Breast epithelium (tissue), 3 donors: ENCODE measurements at regions not wholly inside any gene's neighbourhood (a gene's known extent, or its start where the extent isn't known, plus 50 kb on each side); places are given as distances from the start of the nearest gene placed in this dataset.

ENCODE experiments used
- CTCF ChIP-seq, 3 donors: fragments of 450-650 bp; IDR thresholded peaks; one replicate each; pipeline ENCODE4 v1.5.1; 2016 to 2017; ENCODE audit warnings: antibody characterized with exemption in 3 of 3, mild to moderate bottlenecking in 3 of 3, moderate library complexity in 3 of 3
- POLR2A ChIP-seq: fragments of 450-650 bp; IDR thresholded peaks from one replicate; pipeline ENCODE4 v1.6.1; 2016; ENCODE audit warnings: antibody characterized with exemption, mild to moderate bottlenecking, moderate library complexity

DNA sequence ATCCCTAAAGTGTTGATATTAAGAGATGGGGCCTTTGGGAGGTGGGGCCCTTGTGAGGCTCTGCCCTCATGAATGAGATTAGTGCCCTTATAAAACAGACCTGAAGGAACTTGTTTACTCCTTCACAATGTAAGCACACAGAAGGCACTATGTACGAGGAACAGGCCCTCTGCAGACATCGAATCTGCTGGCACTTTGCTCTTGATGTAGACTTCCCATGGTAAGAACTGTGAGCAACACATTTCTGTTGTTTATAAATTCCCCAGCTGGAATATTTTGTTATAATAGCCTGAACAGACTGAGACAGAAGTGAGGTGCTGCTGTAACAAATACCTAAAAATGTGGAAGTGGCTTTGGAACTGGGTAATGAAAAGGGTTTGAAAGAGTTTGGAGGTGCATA, 193.2 kb downstream of the TGFB2 start:
- TF ChIP-seq CTCF (IDR thresholded peaks at IDR 0.05) (no peak), POLR2A (no peak)
